Dedifferentiated amniotic fluid mesenchymal stem cell (primary cell): ENCODE measurements at regions not wholly inside any gene's neighbourhood (a gene's known extent, or its start where the extent isn't known, plus 50 kb on each side); places are given as distances from the start of the nearest gene placed in this dataset.

Source experiments
- DNase-seq: peaks from one replicate; pipeline ENCODE4 v3.0.0-alpha.2; 2016; ENCODE audit errors: extremely low spot score

GRCh38 chr2:160913323-160913722 is 246.9 kb upstream of the TANK start:
- no peak for DNase-seq

- no peak for DNase-seq
These were observed 246.0 kb upstream of the TANK start for GRCh38 chr2:160914217-160914616.

GRCh38 chr2:160916300-160916699 is 243.9 kb upstream of the TANK start:
- DNase-seq = no peak

- no peak for DNase-seq
These were observed 242.4 kb upstream of the TANK start for GRCh38 chr2:160917850-160918249.

GRCh38 chr2:160918258-160918657 is 242.0 kb upstream of the TANK start:
- DNase-seq = no peak

GRCh38 chr2:160918906-160919503 is 241.2 kb upstream of the TANK start:
- DNase-seq = no peak

- no peak for DNase-seq
These were observed 240.2 kb upstream of the TANK start for GRCh38 chr2:160920061-160920460.

- peak; percentile 99 for DNase-seq
These were observed 239.4 kb upstream of the TANK start for GRCh38 chr2:160920791-160921303.

- no peak for DNase-seq
These were observed 238.8 kb upstream of the TANK start for GRCh38 chr2:160921386-160921964.

GRCh38 chr2:160924936-160925353 is 235.3 kb upstream of the TANK start:
- no peak for DNase-seq

- DNase-seq = no peak
These were observed 234.3 kb upstream of the TANK start for GRCh38 chr2:160925956-160926355.

GRCh38 chr2:160927324-160927723 is 232.9 kb upstream of the TANK start:
- DNase-seq = no peak

- DNase-seq = peak; percentile 84
These were observed 231.3 kb upstream of the TANK start for GRCh38 chr2:160928854-160929301.

- no peak for DNase-seq
These were observed 228.7 kb upstream of the TANK start for GRCh38 chr2:160931531-160931930.

GRCh38 chr2:160932960-160933359 is 227.3 kb upstream of the TANK start:
- peak; percentile 56 for DNase-seq

- DNase-seq = no peak
These were observed 226.0 kb upstream of the TANK start for GRCh38 chr2:160934263-160934662.

- no peak for DNase-seq
These were observed 225.2 kb upstream of the TANK start for GRCh38 chr2:160934991-160935390.

- DNase-seq = no peak
These were observed 224.0 kb upstream of the TANK start for GRCh38 chr2:160936044-160936806.

- no peak for DNase-seq
These were observed 220.0 kb upstream of the TANK start for GRCh38 chr2:160940271-160940670.

GRCh38 chr2:160940699-160941098 is 219.5 kb upstream of the TANK start:
- no peak for DNase-seq

- no peak for DNase-seq
These were observed 218.9 kb upstream of the TANK start for GRCh38 chr2:160941290-160941846.

- DNase-seq = no peak
These were observed 217.6 kb upstream of the TANK start for GRCh38 chr2:160942476-160943142.
